ENCODE measurements at regions not wholly inside any gene's neighbourhood (a gene's known extent, or its start where the extent isn't known, plus 50 kb on each side); places are given as distances from the start of the nearest gene placed in this dataset.

GRCh38 chr16:52101246-52101645 lies 445.7 kb downstream of the TOX3 start:
- Histone ChIP-seq H3K4me1 (ENCODE audit: insufficient read depth, low read length) (no peaks in the 10 kb centered on the region), H2AFZ (ENCODE audit: low read length) (no peak overlapping the region), H3K4me2 (ENCODE audit: low read depth, low read length) (no peak overlapping the region), H3K4me3 (replicated peaks in 1 of 3; ENCODE audit: insufficient read depth in 1 of 3, low read depth in 2 of 3, low read length in 3 of 3) (no peak overlapping the region), H3K36me3 (replicated peaks in 1 of 2; ENCODE audit: control insufficient read depth in 1 of 2, insufficient read depth in 2 of 2, low read length in 2 of 2) (no peaks in the 10 kb centered on the region), H4K20me1 (ENCODE audit: insufficient read depth, low read length) (no peaks in the 10 kb centered on the region), H3K27me3 (ENCODE audit: control insufficient read depth in 1 of 2, insufficient read depth in 2 of 2, low read length in 2 of 2) (no peaks in the 10 kb centered on the region), H3K9ac (ENCODE audit: insufficient read depth, low read depth, low read length) (no peak overlapping the region), H3K27ac (ENCODE audit: extremely low read length, insufficient read depth, low read length) (no peak overlapping the region), H3K79me2 (ENCODE audit: insufficient read depth, low read length) (no peaks in the 10 kb centered on the region), H3K9me3 (ENCODE audit: low read length) (no peaks in the 10 kb centered on the region)
- in situ Hi-C loops (cut with HindIII; ENCODE audit: extremely low pct_ligation_motif_present, low pct_unique_long_range_greater_than_20kb) (no loop called here), intact Hi-C loops (cut with micrococcal nuclease; ENCODE audit: unreplicated experiment) (no loop called here)
- CTCF ChIA-PET (ENCODE audit: low intra/inter-chr PET ratio, low total read pairs): no interaction called here
- TF ChIP-seq, protein P1, sequence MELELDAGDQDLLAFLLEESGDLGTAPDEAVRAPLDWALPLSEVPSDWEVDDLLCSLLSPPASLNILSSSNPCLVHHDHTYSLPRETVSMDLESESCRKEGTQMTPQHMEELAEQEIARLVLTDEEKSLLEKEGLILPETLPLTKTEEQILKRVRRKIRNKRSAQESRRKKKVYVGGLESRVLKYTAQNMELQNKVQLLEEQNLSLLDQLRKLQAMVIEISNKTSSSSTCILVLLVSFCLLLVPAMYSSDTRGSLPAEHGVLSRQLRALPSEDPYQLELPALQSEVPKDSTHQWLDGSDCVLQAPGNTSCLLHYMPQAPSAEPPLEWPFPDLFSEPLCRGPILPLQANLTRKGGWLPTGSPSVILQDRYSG (CRISPR knock-in tag; IDR thresholded peaks at IDR 0.05): no peak
- TF ChIP-seq MTF2 (CRISPR knock-in tag; IDR thresholded peaks at IDR 0.05; ENCODE audit: borderline replicate concordance) (no peak), NR2F1 (CRISPR knock-in tag; IDR thresholded peaks at IDR 0.05) (no peak)
- no TSS peak for BruUV-seq (replicated peaks)
- WGBS (ENCODE audit: low lambda C conversion rate): 28% methylated on average over 3 of the region's 3 CpGs
- FAIRE-seq (no peak), DNase-seq (ENCODE audit: low spot score) (no peak), ATAC-seq (no peak)
- POLR2A ChIA-PET: no interaction called here

- intact Hi-C loops (cut with micrococcal nuclease; ENCODE audit: unreplicated experiment) (no loop called here), in situ Hi-C loops (cut with HindIII; ENCODE audit: extremely low pct_ligation_motif_present, low pct_unique_long_range_greater_than_20kb) (no loop called here)
- DNase-seq (ENCODE audit: low spot score) (peak; percentile 38), FAIRE-seq (peak; percentile 15), ATAC-seq (no peak)
- H3K36me3 ChIP-seq (replicated peaks in 1 of 2; ENCODE audit: control insufficient read depth in 1 of 2, insufficient read depth in 2 of 2, low read length in 2 of 2): no peaks in the 10 kb centered on the region
- H3K4me2 ChIP-seq (ENCODE audit: low read depth, low read length): no peak overlapping the region
- H3K9me3 ChIP-seq (ENCODE audit: low read length): no peaks in the 10 kb centered on the region
- no peaks in the 10 kb centered on the region for H3K27me3 ChIP-seq (ENCODE audit: control insufficient read depth in 1 of 2, insufficient read depth in 2 of 2, low read length in 2 of 2)
- H3K27ac ChIP-seq (ENCODE audit: extremely low read length, insufficient read depth, low read length): no peak overlapping the region
- BruUV-seq (replicated peaks): no TSS peak
- ChIA-PET CTCF (ENCODE audit: low intra/inter-chr PET ratio, low total read pairs) (no interaction called here), POLR2A (no interaction called here)
- WGBS (ENCODE audit: low lambda C conversion rate): 0% methylated on average over 2 of the region's 2 CpGs
- no peak overlapping the region for H2AFZ ChIP-seq (ENCODE audit: low read length)
- no peak overlapping the region for H3K4me3 ChIP-seq (replicated peaks in 1 of 3; ENCODE audit: insufficient read depth in 1 of 3, low read depth in 2 of 3, low read length in 3 of 3)
- no peak overlapping the region for H3K9ac ChIP-seq (ENCODE audit: insufficient read depth, low read depth, low read length)
- H3K79me2 ChIP-seq (ENCODE audit: insufficient read depth, low read length): no peaks in the 10 kb centered on the region
- H3K4me1 ChIP-seq (ENCODE audit: insufficient read depth, low read length): no peaks in the 10 kb centered on the region
- no peaks in the 10 kb centered on the region for H4K20me1 ChIP-seq (ENCODE audit: insufficient read depth, low read length)
- peak; percentile 39; the same call in 1 of the 2 replicates for TF ChIP-seq FOXJ3 (CRISPR knock-in tag; IDR thresholded peaks at IDR 0.05; ENCODE audit: borderline replicate concordance)
- TF ChIP-seq SOX5 (CRISPR knock-in tag; IDR thresholded peaks at IDR 0.05; ENCODE audit: borderline replicate concordance): peak; percentile 28; the same call in 1 of the 2 replicates
- peak; percentile 67; the same call in 1 of the 2 replicates for TF ChIP-seq FOXA3 (CRISPR knock-in tag; IDR thresholded peaks at IDR 0.05)
- no peak for TF ChIP-seq ZFX (CRISPR knock-in tag; IDR thresholded peaks at IDR 0.05; ENCODE audit: low read depth)
- TF ChIP-seq, protein P2, sequence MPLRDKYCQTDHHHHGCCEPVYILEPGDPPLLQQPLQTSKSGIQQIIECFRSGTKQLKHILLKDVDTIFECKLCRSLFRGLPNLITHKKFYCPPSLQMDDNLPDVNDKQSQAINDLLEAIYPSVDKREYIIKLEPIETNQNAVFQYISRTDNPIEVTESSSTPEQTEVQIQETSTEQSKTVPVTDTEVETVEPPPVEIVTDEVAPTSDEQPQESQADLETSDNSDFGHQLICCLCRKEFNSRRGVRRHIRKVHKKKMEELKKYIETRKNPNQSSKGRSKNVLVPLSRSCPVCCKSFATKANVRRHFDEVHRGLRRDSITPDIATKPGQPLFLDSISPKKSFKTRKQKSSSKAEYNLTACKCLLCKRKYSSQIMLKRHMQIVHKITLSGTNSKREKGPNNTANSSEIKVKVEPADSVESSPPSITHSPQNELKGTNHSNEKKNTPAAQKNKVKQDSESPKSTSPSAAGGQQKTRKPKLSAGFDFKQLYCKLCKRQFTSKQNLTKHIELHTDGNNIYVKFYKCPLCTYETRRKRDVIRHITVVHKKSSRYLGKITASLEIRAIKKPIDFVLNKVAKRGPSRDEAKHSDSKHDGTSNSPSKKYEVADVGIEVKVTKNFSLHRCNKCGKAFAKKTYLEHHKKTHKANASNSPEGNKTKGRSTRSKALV (CRISPR knock-in tag; IDR thresholded peaks at IDR 0.05): no peak
- TF ChIP-seq, protein P3, sequence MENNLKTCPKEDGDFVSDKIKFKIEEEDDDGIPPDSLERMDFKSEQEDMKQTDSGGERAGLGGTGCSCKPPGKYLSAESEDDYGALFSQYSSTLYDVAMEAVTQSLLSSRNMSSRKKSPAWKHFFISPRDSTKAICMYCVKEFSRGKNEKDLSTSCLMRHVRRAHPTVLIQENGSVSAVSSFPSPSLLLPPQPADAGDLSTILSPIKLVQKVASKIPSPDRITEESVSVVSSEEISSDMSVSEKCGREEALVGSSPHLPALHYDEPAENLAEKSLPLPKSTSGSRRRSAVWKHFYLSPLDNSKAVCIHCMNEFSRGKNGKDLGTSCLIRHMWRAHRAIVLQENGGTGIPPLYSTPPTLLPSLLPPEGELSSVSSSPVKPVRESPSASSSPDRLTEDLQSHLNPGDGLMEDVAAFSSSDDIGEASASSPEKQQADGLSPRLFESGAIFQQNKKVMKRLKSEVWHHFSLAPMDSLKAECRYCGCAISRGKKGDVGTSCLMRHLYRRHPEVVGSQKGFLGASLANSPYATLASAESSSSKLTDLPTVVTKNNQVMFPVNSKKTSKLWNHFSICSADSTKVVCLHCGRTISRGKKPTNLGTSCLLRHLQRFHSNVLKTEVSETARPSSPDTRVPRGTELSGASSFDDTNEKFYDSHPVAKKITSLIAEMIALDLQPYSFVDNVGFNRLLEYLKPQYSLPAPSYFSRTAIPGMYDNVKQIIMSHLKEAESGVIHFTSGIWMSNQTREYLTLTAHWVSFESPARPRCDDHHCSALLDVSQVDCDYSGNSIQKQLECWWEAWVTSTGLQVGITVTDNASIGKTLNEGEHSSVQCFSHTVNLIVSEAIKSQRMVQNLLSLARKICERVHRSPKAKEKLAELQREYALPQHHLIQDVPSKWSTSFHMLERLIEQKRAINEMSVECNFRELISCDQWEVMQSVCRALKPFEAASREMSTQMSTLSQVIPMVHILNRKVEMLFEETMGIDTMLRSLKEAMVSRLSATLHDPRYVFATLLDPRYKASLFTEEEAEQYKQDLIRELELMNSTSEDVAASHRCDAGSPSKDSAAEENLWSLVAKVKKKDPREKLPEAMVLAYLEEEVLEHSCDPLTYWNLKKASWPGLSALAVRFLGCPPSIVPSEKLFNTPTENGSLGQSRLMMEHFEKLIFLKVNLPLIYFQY (CRISPR knock-in tag; IDR thresholded peaks at IDR 0.05; ENCODE audit: borderline replicate concordance): no peak
- TF ChIP-seq KDM3A (CRISPR knock-in tag; IDR thresholded peaks at IDR 0.05; ENCODE audit: low read depth): no peak
- TF ChIP-seq ZNF724P (CRISPR knock-in tag; IDR thresholded peaks at IDR 0.05; ENCODE audit: borderline replicate concordance): no peak
- no peak for TF ChIP-seq SRY (CRISPR knock-in tag; IDR thresholded peaks at IDR 0.05)
- TF ChIP-seq CEBPB (IDR thresholded peaks at IDR 0.05; ENCODE audit: borderline replicate concordance, low read depth, low read length): peak; percentile 49; the same call in 1 of the 2 replicates
Measured at GRCh38 chr16:52099382-52099781, 447.6 kb downstream of the TOX3 start.
